ENCODE measurements at regions not wholly inside any gene's neighbourhood (a gene's known extent, or its start where the extent isn't known, plus 50 kb on each side); places are given as distances from the start of the nearest gene placed in this dataset.

- H3K23ac ChIP-seq (ENCODE audit: low read length) = no peak overlapping the region
- H2AK5ac ChIP-seq (ENCODE audit: low read length) = no peak overlapping the region
- no peaks in the 10 kb centered on the region for H3K27me3 ChIP-seq (ENCODE audit: insufficient read depth, low read length, poor library complexity)
- no peaks in the 10 kb centered on the region for H3K4me1 ChIP-seq (ENCODE audit: control insufficient read depth, low read depth, low read length)
- H4K8ac ChIP-seq (ENCODE audit: low read depth, low read length) = no peak overlapping the region
- H3K4ac ChIP-seq (ENCODE audit: low read depth, low read length) = no peak overlapping the region
- no peaks in the 10 kb centered on the region for H3K36me3 ChIP-seq (ENCODE audit: control insufficient read depth, insufficient read depth, low read length)
- no peak overlapping the region for H3K4me2 ChIP-seq (ENCODE audit: low read length)
- no peak overlapping the region for H3K4me3 ChIP-seq (ENCODE audit: low read length)
- H3K27ac ChIP-seq (ENCODE audit: low read depth, low read length) = no peak overlapping the region
- H3K79me2 ChIP-seq (ENCODE audit: control insufficient read depth, insufficient read depth, low read length) = no peaks in the 10 kb centered on the region
- no CpG with 5 or more reads among the region's 3 CpGs for WGBS (ENCODE audit: extremely low coverage, insufficient coverage, low lambda C conversion rate)
- H2BK120ac ChIP-seq (ENCODE audit: low read depth, low read length) = no peak overlapping the region
- H2BK15ac ChIP-seq (replicated peaks; ENCODE audit: low read depth) = no peak overlapping the region
- no peak overlapping the region for H3K9ac ChIP-seq (ENCODE audit: low read length)
- H3K56ac ChIP-seq (ENCODE audit: low read length) = no peak overlapping the region
- no peaks in the 10 kb centered on the region for H3K79me1 ChIP-seq (ENCODE audit: low read length)
- no peak overlapping the region for H2BK5ac ChIP-seq (ENCODE audit: low read length)
- H3K18ac ChIP-seq (ENCODE audit: low read length) = no peak overlapping the region
- no peak overlapping the region for H4K5ac ChIP-seq (ENCODE audit: low read length)
- DNase-seq = no peak
Observed at GRCh38 chr13:110055089-110055488, 251.9 kb downstream of the COL4A1 start.

- Histone ChIP-seq H3K56ac (ENCODE audit: low read length) (no peak overlapping the region), H3K9ac (ENCODE audit: low read length) (no peak overlapping the region), H3K18ac (ENCODE audit: low read length) (no peak overlapping the region), H3K27me3 (ENCODE audit: insufficient read depth, low read length, poor library complexity) (no peaks in the 10 kb centered on the region), H2BK15ac (replicated peaks; ENCODE audit: low read depth) (no peak overlapping the region), H3K27ac (ENCODE audit: low read depth, low read length) (no peak overlapping the region), H3K23ac (ENCODE audit: low read length) (no peak overlapping the region), H3K4ac (ENCODE audit: low read depth, low read length) (no peak overlapping the region), H4K8ac (ENCODE audit: low read depth, low read length) (no peak overlapping the region), H3K79me1 (ENCODE audit: low read length) (no peaks in the 10 kb centered on the region), H3K79me2 (ENCODE audit: control insufficient read depth, insufficient read depth, low read length) (no peaks in the 10 kb centered on the region), H3K4me1 (ENCODE audit: control insufficient read depth, low read depth, low read length) (no peaks in the 10 kb centered on the region), H2BK120ac (ENCODE audit: low read depth, low read length) (no peak overlapping the region), H3K36me3 (ENCODE audit: control insufficient read depth, insufficient read depth, low read length) (no peaks in the 10 kb centered on the region), H3K4me3 (ENCODE audit: low read length) (no peak overlapping the region), H4K5ac (ENCODE audit: low read length) (no peak overlapping the region), H2AK5ac (ENCODE audit: low read length) (no peak overlapping the region), H3K4me2 (ENCODE audit: low read length) (no peak overlapping the region), H2BK5ac (ENCODE audit: low read length) (no peak overlapping the region)
- DNase-seq = no peak
- no CpG with 5 or more reads among the region's 13 CpGs for WGBS (ENCODE audit: extremely low coverage, insufficient coverage, low lambda C conversion rate)
Observed at GRCh38 chr13:110054041-110054440, 252.9 kb downstream of the COL4A1 start.

- Histone ChIP-seq H3K18ac (ENCODE audit: low read length) (no peak overlapping the region), H3K23ac (ENCODE audit: low read length) (no peak overlapping the region), H2BK15ac (replicated peaks; ENCODE audit: low read depth) (no peak overlapping the region), H3K4me1 (ENCODE audit: control insufficient read depth, low read depth, low read length) (peaks cover 2% of the 10 kb centered on the region), H3K4me3 (ENCODE audit: low read length) (no peak overlapping the region), H4K5ac (ENCODE audit: low read length) (no peak overlapping the region), H3K36me3 (ENCODE audit: control insufficient read depth, insufficient read depth, low read length) (no peaks in the 10 kb centered on the region), H3K56ac (ENCODE audit: low read length) (no peak overlapping the region), H3K9ac (ENCODE audit: low read length) (no peak overlapping the region), H2AK5ac (ENCODE audit: low read length) (no peak overlapping the region), H3K27ac (ENCODE audit: low read depth, low read length) (no peak overlapping the region), H3K4ac (ENCODE audit: low read depth, low read length) (no peak overlapping the region), H4K8ac (ENCODE audit: low read depth, low read length) (no peak overlapping the region), H2BK5ac (ENCODE audit: low read length) (no peak overlapping the region), H2BK120ac (ENCODE audit: low read depth, low read length) (no peak overlapping the region), H3K27me3 (ENCODE audit: insufficient read depth, low read length, poor library complexity) (no peaks in the 10 kb centered on the region), H3K4me2 (ENCODE audit: low read length) (no peak overlapping the region), H3K79me1 (ENCODE audit: low read length) (no peaks in the 10 kb centered on the region), H3K79me2 (ENCODE audit: control insufficient read depth, insufficient read depth, low read length) (no peaks in the 10 kb centered on the region)
- no peak for DNase-seq
- no CpG with 5 or more reads among the region's 7 CpGs for WGBS (ENCODE audit: extremely low coverage, insufficient coverage, low lambda C conversion rate)
Observed at GRCh38 chr13:110047496-110047895, 259.5 kb downstream of the COL4A1 start.

GRCh38 chr13:110046811-110047210, 260.1 kb downstream of the COL4A1 start:
- Histone ChIP-seq H3K36me3 (ENCODE audit: control insufficient read depth, insufficient read depth, low read length) (no peaks in the 10 kb centered on the region), H3K27ac (ENCODE audit: low read depth, low read length) (no peak overlapping the region)

GRCh38 chr13:110045919-110046318, 259.5 kb upstream of the IRS2 start:
- Histone ChIP-seq H3K79me2 (ENCODE audit: control insufficient read depth, insufficient read depth, low read length) (no peaks in the 10 kb centered on the region), H3K27me3 (ENCODE audit: insufficient read depth, low read length, poor library complexity) (no peaks in the 10 kb centered on the region), H4K5ac (ENCODE audit: low read length) (no peak overlapping the region), H2BK120ac (ENCODE audit: low read depth, low read length) (no peak overlapping the region), H3K4ac (ENCODE audit: low read depth, low read length) (no peak overlapping the region), H2BK15ac (replicated peaks; ENCODE audit: low read depth) (no peak overlapping the region), H3K56ac (ENCODE audit: low read length) (no peak overlapping the region), H2AK5ac (ENCODE audit: low read length) (no peak overlapping the region), H4K8ac (ENCODE audit: low read depth, low read length) (no peak overlapping the region), H3K23ac (ENCODE audit: low read length) (no peak overlapping the region), H3K18ac (ENCODE audit: low read length) (no peak overlapping the region), H3K4me1 (ENCODE audit: control insufficient read depth, low read depth, low read length) (peaks cover 2% of the 10 kb centered on the region), H3K27ac (ENCODE audit: low read depth, low read length) (no peak overlapping the region), H3K4me2 (ENCODE audit: low read length) (no peak overlapping the region), H3K9ac (ENCODE audit: low read length) (no peak overlapping the region), H2BK5ac (ENCODE audit: low read length) (no peak overlapping the region), H3K4me3 (ENCODE audit: low read length) (no peak overlapping the region), H3K79me1 (ENCODE audit: low read length) (no peaks in the 10 kb centered on the region), H3K36me3 (ENCODE audit: control insufficient read depth, insufficient read depth, low read length) (no peaks in the 10 kb centered on the region)
- WGBS (ENCODE audit: extremely low coverage, insufficient coverage, low lambda C conversion rate) = no CpG with 5 or more reads among the region's 5 CpGs
- DNase-seq = no peak

More at GRCh38 chr13:110046811-110047210, 260.1 kb downstream of the COL4A1 start:
- no peak overlapping the region for H2AK5ac ChIP-seq (ENCODE audit: low read length)
- no peaks in the 10 kb centered on the region for H3K79me2 ChIP-seq (ENCODE audit: control insufficient read depth, insufficient read depth, low read length)
- H3K27me3 ChIP-seq (ENCODE audit: insufficient read depth, low read length, poor library complexity) = no peaks in the 10 kb centered on the region
- no peak overlapping the region for H2BK15ac ChIP-seq (replicated peaks; ENCODE audit: low read depth)
- no peaks in the 10 kb centered on the region for H3K79me1 ChIP-seq (ENCODE audit: low read length)
- no peak overlapping the region for H4K8ac ChIP-seq (ENCODE audit: low read depth, low read length)
- no CpG with 5 or more reads among the region's 4 CpGs for WGBS (ENCODE audit: extremely low coverage, insufficient coverage, low lambda C conversion rate)
- H3K23ac ChIP-seq (ENCODE audit: low read length) = no peak overlapping the region
- DNase-seq = no peak
- H3K4me3 ChIP-seq (ENCODE audit: low read length) = no peak overlapping the region
- no peak overlapping the region for H2BK5ac ChIP-seq (ENCODE audit: low read length)
- H3K9ac ChIP-seq (ENCODE audit: low read length) = no peak overlapping the region
- H2BK120ac ChIP-seq (ENCODE audit: low read depth, low read length) = no peak overlapping the region
- H3K56ac ChIP-seq (ENCODE audit: low read length) = no peak overlapping the region
- H3K4me2 ChIP-seq (ENCODE audit: low read length) = no peak overlapping the region
- H3K4me1 ChIP-seq (ENCODE audit: control insufficient read depth, low read depth, low read length) = peaks cover 2% of the 10 kb centered on the region
- H4K5ac ChIP-seq (ENCODE audit: low read length) = no peak overlapping the region
- no peak overlapping the region for H3K18ac ChIP-seq (ENCODE audit: low read length)
- no peak overlapping the region for H3K4ac ChIP-seq (ENCODE audit: low read depth, low read length)

GRCh38 chr13:110045202-110045601, 258.8 kb upstream of the IRS2 start:
- H3K9ac ChIP-seq (ENCODE audit: low read length) = no peak overlapping the region
- H3K36me3 ChIP-seq (ENCODE audit: control insufficient read depth, insufficient read depth, low read length) = no peaks in the 10 kb centered on the region
- WGBS (ENCODE audit: extremely low coverage, insufficient coverage, low lambda C conversion rate) = no CpG with 5 or more reads among the region's 10 CpGs
- no peak overlapping the region for H2AK5ac ChIP-seq (ENCODE audit: low read length)
- no peak overlapping the region for H2BK5ac ChIP-seq (ENCODE audit: low read length)
- no peak overlapping the region for H2BK120ac ChIP-seq (ENCODE audit: low read depth, low read length)
- no peak overlapping the region for H3K4me3 ChIP-seq (ENCODE audit: low read length)
- H3K27ac ChIP-seq (ENCODE audit: low read depth, low read length) = no peak overlapping the region
- H3K23ac ChIP-seq (ENCODE audit: low read length) = no peak overlapping the region
- no peak overlapping the region for H3K18ac ChIP-seq (ENCODE audit: low read length)
- H3K79me1 ChIP-seq (ENCODE audit: low read length) = no peaks in the 10 kb centered on the region
- H3K79me2 ChIP-seq (ENCODE audit: control insufficient read depth, insufficient read depth, low read length) = no peaks in the 10 kb centered on the region
- H2BK15ac ChIP-seq (replicated peaks; ENCODE audit: low read depth) = no peak overlapping the region
- H4K8ac ChIP-seq (ENCODE audit: low read depth, low read length) = no peak overlapping the region
- H4K5ac ChIP-seq (ENCODE audit: low read length) = no peak overlapping the region
- peaks cover 2% of the 10 kb centered on the region for H3K4me1 ChIP-seq (ENCODE audit: control insufficient read depth, low read depth, low read length)
- no peak for DNase-seq
- H3K56ac ChIP-seq (ENCODE audit: low read length) = no peak overlapping the region
- no peak overlapping the region for H3K4me2 ChIP-seq (ENCODE audit: low read length)
- no peak overlapping the region for H3K4ac ChIP-seq (ENCODE audit: low read depth, low read length)
- no peaks in the 10 kb centered on the region for H3K27me3 ChIP-seq (ENCODE audit: insufficient read depth, low read length, poor library complexity)
